Heart right ventricle (tissue), 16 donors: ENCODE measurements at regions not wholly inside any gene's neighbourhood (a gene's known extent, or its start where the extent isn't known, plus 50 kb on each side); places are given as distances from the start of the nearest gene placed in this dataset.
"Not testable (repeated sequence)": the region's sequence is repeated elsewhere in the genome, so short reads cannot be mapped to it uniquely, and the experiment has no call there.

Experiments used
- ATAC-seq, 8 donors: fragments of 200-7000 bp; cut with Tn5 transposase; one replicate each; pipeline ENCODE4 v1.9.1; 2020; ENCODE audit warnings: mild to moderate bottlenecking in 8 of 8, moderate library complexity in 8 of 8, moderate number of reproducible peaks in 1 of 8
- DNase-seq, 2 donors: peaks; one replicate each; pipeline ENCODE4 v3.0.0-alpha.2; 2020
- H3K27ac ChIP-seq, 10 donors: fragments of 200-600 bp; sonication (generic) in 2 of 10; one replicate each; pipeline versions ENCODE4 v1.5.0 to v1.8.0; 2020 to 2022; ENCODE audit warnings: mild to moderate bottlenecking in 3 of 10
- H3K27me3 ChIP-seq, 7 donors: fragments of 200-600 bp; one replicate each; pipeline ENCODE4 v1.8.0; 2021 to 2022; ENCODE audit warnings: mild to moderate bottlenecking in 2 of 7
- H3K36me3 ChIP-seq, 9 donors: fragments of 200-600 bp; sonication (generic) in 1 of 9; one replicate each; pipeline versions ENCODE4 v1.5.0 to v1.8.0; 2020 to 2022; ENCODE audit warnings: mild to moderate bottlenecking in 2 of 9
- H3K4me1 ChIP-seq, 9 donors: fragments of 200-600 bp; sonication (generic) in 1 of 9; one replicate each; pipeline versions ENCODE4 v1.5.0 to v1.8.0; 2020 to 2022; ENCODE audit warnings: mild to moderate bottlenecking in 4 of 9
- H3K4me3 ChIP-seq, 10 donors: fragments of 200-600 bp; sonication (generic) in 2 of 10; one replicate each; pipeline versions ENCODE4 v1.5.0 to v1.8.0; 2020 to 2022; ENCODE audit warnings: mild to moderate bottlenecking in 7 of 10, moderate library complexity in 2 of 10
- H3K9me3 ChIP-seq, 11 donors: fragments of 200-600 bp in 10 of 11; sonication (generic) in 2 of 11; one replicate each; pipeline versions ENCODE4 v1.5.0 to v1.8.0; 2013 to 2022; ENCODE audit warnings: mild to moderate bottlenecking in 2 of 11, control low read depth in 1 of 11, moderate library complexity in 1 of 11
- CTCF ChIP-seq, 9 donors: fragments of 200-600 bp; sonication (generic) in 2 of 9; IDR thresholded peaks; one replicate each; pipeline versions ENCODE4 v1.5.0 to v1.8.0; 2021 to 2022; ENCODE audit warnings: antibody characterized with exemption in 9 of 9, mild to moderate bottlenecking in 5 of 9, moderate library complexity in 1 of 9
- WGBS, 2 donors: extraction: QIAGEN DNeasy Blood & Tissue Kit; methylation state at CpG; one replicate each; pipeline ENCODE4 v1.1.7; 2013; ENCODE audit warnings: inconsistent platforms in 1 of 2; 5-methylcytosine and 5-hydroxymethylcytosine counted together
- intact Hi-C, 10 donors: fragments of 100-400 bp; cut with DNase I; formaldehyde crosslinking; loops; one replicate each; pipeline versions ENCODE4 v1.11.1 to v1.14.2; 2022
- donor health status: Arrhythmogenic right ventricular cardiomyopathy.
- donor health status: ischemic (EF 13 %, LVEDD 7.1; RV severe dilation, severe dysfunction).
- donor health status: healthy with polysubstance abuse.
- donor health status: DM: no; HTN: yes; CAD: no.
- donor health status: DM: no; HTN: no; CAD: no.
- donor health status: ischemic (EF 25% LVEDD 6.9; RV normal size, moderate dysfunction).
- donor health status: ischemic (EF 25% LVEDD 5.7; RV mildly dilated, moderate dysfunction).
- donor health status: healthy.
- donor health status: DM: yes; HTN: yes; CAD: no.
- donor health status: Ischemic cardiomyopathy.
- donor health status: ischemic (EF 35%, LVEDD 5.7; RV mildly dilated, moderate dysfunction).
- donor health status: nonischemic (EF 11% LVEDD 7.7; RV severe dilation, severe dysfunction).
- donor health status: DM: yes; HTN: yes; CAD: no.
- donor health status: PGD.
- donor health status: ischemic (EF 29% LVEDD 5.4; RV normal size, mild dysfunction).
- donor health status: nonischemic (EF 23%, LVEDD 6.1; RV moderate dilation, normal function).

GRCh38 chr21:24428591-24429199 lies 1178.6 kb downstream of the MRPL39 start:
- intact Hi-C loops = no loop called here
- ATAC-seq = no peak
- no peak for TF ChIP-seq CTCF (IDR thresholded peaks at IDR 0.05)
- WGBS, 2 donors = 67 to 83% methylated on average over 8 of the region's 8 CpGs
- Histone ChIP-seq H3K4me1 (peaks cover 0 to 8% (median 0%) of the 10 kb centered on the region in 9 donors), H3K27ac (peak overlapping the region in 1 of 10 donors; percentile 46), H3K27me3 (no peaks in the 10 kb centered on the region), H3K4me3 (peak overlapping the region in 5 of 10 donors; percentile 18 to 43 (median 30)), H3K9me3 (peaks cover 0 to 4% (median 0%) of the 10 kb centered on the region in 11 donors), H3K36me3 (no peaks in the 10 kb centered on the region)
- no peak for DNase-seq

- Histone ChIP-seq H3K9me3 (peaks cover 0 to 15% (median 6%) of the 10 kb centered on the region in 11 donors), H3K27me3 (no peaks in the 10 kb centered on the region), H3K4me3 (no peak overlapping the region), H3K27ac (no peak overlapping the region), H3K36me3 (no peaks in the 10 kb centered on the region), H3K4me1 (peaks cover 0 to 15% (median 0%) of the 10 kb centered on the region in 9 donors)
- DNase-seq (no peak), ATAC-seq (no peak)
- WGBS, 2 donors = 73 to 75% methylated on average over 4 of the region's 4 CpGs
- intact Hi-C loops = no loop called here
- no peak for TF ChIP-seq CTCF (IDR thresholded peaks at IDR 0.05)
These were observed 1182.5 kb downstream of the MRPL39 start for GRCh38 chr21:24424776-24425175.

- intact Hi-C loops = no loop called here
- no peaks in the 10 kb centered on the region for H3K27me3 ChIP-seq
- no peak for DNase-seq
- H3K9me3 ChIP-seq = peaks cover 0 to 28% (median 15%) of the 10 kb centered on the region in 11 donors
- H3K4me1 ChIP-seq = peaks cover 0 to 15% (median 0%) of the 10 kb centered on the region in 9 donors
- no peak overlapping the region for H3K4me3 ChIP-seq
- H3K36me3 ChIP-seq = no peaks in the 10 kb centered on the region
- no peak overlapping the region for H3K27ac ChIP-seq
- no peak for ATAC-seq
- no peak for TF ChIP-seq CTCF (IDR thresholded peaks at IDR 0.05)
These were observed 1183.7 kb downstream of the MRPL39 start for GRCh38 chr21:24423546-24423945.

GRCh38 chr21:24420689-24421088 lies 1186.6 kb downstream of the MRPL39 start:
- no peak for DNase-seq
- ATAC-seq = no peak
- Histone ChIP-seq H3K27ac (no peak overlapping the region), H3K27me3 (no peaks in the 10 kb centered on the region), H3K9me3 (peaks cover 0 to 39% (median 15%) of the 10 kb centered on the region in 11 donors), H3K4me3 (no peak overlapping the region), H3K4me1 (peaks cover 0 to 15% (median 0%) of the 10 kb centered on the region in 9 donors), H3K36me3 (no peaks in the 10 kb centered on the region)
- intact Hi-C loops = no loop called here
- TF ChIP-seq CTCF (IDR thresholded peaks at IDR 0.05) = no peak
- WGBS, 2 donors = 22 to 34% methylated on average over 1 of the region's 1 CpG

GRCh38 chr21:24419641-24420040 lies 1187.6 kb downstream of the MRPL39 start:
- DNase-seq, H3K36me3 ChIP-seq, intact Hi-C loops, H3K27me3 ChIP-seq, H3K27ac ChIP-seq, H3K4me3 ChIP-seq, ATAC-seq: not testable (repeated sequence)
- H3K4me1 ChIP-seq = peaks cover 0 to 15% (median 0%) of the 10 kb centered on the region in 9 donors
- H3K9me3 ChIP-seq = peaks cover 0 to 39% (median 15%) of the 10 kb centered on the region in 11 donors
